Fibroblast of skin of left biceps (primary cell): ENCODE measurements at regions not wholly inside any gene's neighbourhood (a gene's known extent, or its start where the extent isn't known, plus 50 kb on each side); places are given as distances from the start of the nearest gene placed in this dataset.

ENCODE experiments used
- DNase-seq, 2 experiments: peaks; one replicate each; pipeline ENCODE4 v3.0.0-alpha.2; 2013; ENCODE audit warnings: low read depth in 2 of 2

GRCh38 chr16:11401161-11402050, 56.1 kb downstream of the RMI2 start:
- no peak for DNase-seq

DNA sequence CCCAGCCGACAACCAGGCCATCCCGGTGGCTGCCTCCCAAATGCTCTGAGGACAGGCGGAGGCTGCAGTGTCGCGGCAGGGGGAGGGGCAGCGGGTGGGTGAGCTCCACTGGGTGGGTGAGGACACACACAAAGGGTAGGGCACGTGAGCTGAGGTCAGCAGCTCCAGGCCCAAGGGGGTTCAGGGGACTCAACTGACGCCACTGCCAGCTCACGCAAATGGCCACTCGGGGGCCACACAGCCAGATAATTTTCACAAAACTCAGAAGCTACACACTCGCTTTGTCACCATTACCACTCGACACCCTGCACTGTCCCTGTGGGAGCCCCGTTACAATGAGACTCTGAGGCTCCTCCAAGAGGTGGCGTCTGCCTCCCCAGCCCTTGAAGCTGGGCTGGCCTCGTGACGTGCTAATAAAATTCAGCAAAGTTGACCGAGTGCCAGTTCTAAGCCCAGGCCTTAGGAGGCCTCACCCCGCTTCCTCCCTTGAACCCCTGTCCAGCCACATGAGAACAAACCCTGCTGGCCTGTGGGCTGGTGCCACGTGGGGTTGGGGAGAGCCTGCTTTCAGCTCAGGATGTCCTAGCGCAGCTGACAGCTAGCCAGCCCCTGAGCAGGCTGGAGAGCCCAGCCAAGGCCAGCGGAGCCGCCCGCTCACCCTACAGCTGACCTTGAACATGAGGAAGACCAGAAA, 56.9 kb downstream of the RMI2 start:
- no peak for DNase-seq

DNA sequence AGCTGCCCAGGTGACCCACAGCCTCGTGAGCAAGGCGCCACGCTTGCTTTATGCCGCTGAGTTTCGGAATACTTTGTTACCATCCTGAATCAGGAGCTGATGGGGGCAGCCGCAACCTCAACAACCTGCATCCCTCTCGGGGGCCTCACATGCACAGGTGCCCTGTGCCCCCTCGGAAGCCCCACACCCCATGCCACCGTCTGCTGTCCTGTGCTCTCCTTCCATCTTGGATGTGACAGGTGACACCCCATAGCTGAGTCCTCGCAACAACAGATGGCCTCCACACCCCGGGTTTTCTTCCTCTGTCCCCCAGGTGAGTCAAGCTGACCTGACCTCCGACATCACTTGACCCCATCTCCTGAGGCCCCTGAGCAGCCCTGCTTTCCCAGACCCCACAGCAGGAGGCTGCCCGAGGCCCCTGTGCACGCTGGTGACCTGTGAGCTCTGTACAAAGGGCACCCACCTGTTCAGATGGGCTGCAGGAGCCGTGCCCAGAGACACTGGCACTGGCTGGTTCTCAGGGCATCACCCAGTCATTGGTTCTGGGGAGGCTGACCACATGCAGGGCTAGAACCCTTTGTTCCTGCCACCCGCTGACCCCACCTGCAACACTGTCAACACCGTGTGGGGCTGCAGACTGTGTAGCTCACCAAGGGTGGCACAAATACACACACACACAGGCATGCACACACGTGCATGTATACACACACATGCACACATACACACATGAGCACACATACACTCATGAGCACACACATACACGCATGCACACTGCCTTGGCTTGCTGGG, 57.7 kb downstream of the RMI2 start:
- DNase-seq = no peak

- no peak for DNase-seq
Measured at GRCh38 chr16:11403534-11403795, 58.2 kb downstream of the RMI2 start.

DNA sequence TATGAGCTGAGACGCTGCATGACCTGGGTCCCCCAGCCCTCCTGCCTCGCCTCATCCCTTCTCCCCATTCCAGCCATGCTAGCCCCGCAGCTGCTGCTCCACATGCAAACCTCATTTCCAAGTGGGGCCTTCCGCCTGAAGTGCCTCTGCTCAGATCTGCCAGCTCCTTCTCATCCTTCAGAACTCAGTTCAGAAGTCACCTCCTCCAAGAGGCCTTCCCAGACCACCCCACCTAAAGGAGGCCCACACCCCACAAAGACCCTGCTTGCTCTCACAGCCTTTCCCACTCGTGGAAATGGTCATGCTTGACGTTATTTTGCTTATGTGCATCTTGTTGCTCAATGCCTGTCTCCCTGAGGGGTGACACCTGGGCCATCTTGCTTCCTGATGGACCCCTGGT, 58.7 kb downstream of the RMI2 start:
- DNase-seq = no peak

- DNase-seq = no peak
Measured at GRCh38 chr16:11404603-11405002, 59.3 kb downstream of the RMI2 start.

GRCh38 chr16:11405331-11406176, 60.3 kb downstream of the RMI2 start:
- DNase-seq = no peak

DNA sequence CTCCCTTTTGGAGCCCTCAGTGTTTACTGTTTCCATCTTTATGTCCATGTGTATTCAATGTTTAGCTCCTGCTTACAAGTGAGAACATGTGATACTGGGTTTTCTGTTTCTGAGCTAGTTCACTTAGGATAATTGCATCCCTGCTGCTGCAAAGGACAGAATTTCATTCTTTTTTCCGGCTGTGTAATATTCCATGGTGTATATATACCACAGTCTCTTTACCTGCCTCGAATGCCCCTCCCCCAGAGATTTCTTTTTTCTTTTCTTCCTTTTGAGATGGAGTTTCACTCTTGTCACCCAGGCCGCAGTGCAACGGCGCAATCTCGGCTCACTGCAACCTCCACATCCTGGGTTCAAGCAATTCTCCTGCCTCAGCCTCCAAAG, 60.9 kb downstream of the RMI2 start:
- DNase-seq = no peak

DNA sequence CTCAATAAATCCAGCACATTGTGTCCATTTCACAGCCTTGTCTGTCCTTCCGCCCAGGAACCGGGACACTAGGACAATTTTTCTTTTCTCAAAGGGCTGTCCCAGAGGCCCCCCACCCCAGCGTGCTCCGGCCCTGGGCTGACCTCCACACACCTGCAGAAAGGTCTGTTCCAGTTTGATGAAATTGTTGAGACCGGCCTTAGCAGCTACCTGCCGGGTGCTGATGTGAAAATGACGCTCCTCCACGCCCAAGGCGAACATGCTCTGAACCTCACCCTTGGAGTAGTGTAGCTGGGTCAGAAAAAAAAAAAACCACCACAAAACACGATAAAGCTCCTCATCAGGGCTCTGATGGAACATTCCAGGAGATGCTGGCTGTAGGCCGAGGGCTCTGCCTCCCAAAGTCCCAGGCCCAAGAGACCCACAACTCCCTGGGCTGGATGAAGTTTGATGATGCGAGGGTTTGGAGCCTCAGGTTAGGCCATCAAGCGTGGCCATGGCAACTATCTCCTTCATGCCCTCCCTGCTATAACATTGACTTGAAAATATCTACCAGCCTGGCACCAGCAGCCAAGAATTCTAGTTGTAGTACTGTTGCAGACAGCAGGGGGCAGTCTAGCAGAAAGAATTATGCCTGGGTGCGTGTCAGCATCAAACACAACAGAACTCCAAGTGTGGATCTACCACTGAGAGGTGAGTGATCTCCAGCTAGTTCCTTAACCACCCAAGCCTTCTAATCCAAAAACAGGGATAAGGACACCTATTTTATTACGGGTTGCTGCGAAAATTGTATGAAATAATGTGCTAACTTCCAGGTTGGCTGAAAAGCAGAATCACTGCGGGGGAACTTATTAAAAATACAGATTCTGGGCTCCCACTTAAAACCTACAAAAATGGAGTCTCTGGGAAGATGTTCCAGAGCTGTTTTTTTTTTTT, 62.1 kb downstream of the RMI2 start:
- no peak for DNase-seq

GRCh38 chr16:11408216-11408615, 63.0 kb downstream of the RMI2 start:
- DNase-seq = no peak

DNA sequence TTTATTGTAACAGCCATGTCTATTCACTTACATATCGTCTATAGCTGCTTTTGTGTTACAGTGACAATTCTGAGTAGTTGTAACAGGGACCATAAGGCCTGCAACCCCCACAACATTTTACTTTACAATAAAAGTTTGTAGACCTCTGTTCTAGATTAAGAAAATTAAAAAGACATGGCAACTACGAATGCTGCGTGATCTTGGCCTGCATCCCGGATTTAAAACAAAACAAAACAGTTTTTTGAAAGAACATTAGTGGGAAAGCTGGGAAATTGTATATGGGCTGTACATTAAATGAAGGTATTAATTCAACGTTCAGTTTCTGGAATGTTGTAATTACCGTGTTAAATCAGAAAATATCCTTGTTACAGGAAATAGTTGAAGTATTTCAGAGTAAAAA, 64.1 kb downstream of the RMI2 start:
- peak; percentile 67 to 71 for DNase-seq

DNA sequence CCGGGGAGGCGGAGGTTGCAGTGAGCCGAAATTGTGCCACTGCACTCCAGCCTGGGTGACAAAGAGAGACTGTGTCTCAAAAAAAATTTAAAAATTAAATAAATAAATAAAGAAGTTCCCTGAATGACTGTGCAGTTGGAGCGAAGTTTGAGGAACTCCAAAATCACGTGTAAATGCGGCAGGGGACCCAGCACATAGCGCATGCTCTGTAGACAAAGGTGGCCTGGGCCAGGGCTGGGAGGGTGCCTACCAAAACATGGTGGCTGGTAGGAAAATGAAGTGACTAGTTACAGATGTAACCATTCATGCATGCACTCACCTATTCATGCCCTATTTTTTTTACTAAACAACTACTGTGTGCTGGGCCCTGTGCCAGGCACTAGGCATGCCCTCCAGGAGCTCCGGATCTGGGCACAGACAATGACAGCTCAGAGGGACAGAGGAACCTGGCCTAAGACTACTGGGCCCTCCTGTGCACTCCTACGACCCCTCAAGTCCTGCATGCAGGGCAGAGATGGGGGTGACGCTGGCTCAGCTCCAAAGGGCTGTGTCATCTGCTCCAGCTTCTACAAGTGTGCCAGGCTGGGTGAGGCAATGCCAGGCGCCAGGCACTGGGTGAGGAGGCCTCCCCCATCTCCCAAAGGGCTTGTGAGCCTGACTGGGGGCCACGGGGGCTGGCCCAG, 65.3 kb downstream of the RMI2 start:
- no peak for DNase-seq

- no peak for DNase-seq
Measured at GRCh38 chr16:11411059-11411550, 65.8 kb downstream of the RMI2 start.

DNA sequence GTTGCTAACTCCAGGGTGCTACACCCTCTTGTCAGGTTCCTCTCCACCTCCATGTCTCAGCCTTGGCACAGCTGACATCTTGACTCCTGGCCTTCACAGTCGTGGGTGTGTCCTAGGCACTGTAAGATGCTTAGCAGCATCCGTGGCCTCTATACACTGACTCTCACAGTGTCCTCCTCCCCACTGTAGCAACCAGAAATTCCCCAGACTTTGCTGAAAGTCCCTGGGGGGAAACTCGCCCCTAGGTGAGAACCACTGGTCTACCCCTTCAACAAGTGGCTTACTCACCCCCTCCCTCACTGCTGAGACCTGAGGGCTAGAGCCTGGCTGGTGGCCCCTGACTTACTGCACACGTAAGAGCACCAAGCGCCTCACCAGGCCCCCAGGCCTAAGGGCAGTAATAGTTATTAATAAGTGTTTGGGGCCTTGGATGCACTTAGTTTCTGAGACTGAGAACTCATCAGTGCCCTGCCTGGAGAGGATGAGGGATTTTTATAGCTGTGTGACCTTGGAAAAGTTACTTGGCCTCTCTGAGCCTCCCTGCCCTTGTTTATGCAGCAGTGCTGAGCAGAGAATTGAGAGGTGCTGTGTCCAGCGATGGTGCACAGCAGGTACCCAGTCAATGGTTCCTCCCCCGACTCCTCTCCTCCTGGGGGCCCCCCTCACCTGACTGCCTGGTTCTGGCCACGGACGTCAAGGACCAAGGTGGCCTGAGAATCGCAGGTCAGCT, 67.1 kb downstream of the RMI2 start:
- no peak for DNase-seq

DNA sequence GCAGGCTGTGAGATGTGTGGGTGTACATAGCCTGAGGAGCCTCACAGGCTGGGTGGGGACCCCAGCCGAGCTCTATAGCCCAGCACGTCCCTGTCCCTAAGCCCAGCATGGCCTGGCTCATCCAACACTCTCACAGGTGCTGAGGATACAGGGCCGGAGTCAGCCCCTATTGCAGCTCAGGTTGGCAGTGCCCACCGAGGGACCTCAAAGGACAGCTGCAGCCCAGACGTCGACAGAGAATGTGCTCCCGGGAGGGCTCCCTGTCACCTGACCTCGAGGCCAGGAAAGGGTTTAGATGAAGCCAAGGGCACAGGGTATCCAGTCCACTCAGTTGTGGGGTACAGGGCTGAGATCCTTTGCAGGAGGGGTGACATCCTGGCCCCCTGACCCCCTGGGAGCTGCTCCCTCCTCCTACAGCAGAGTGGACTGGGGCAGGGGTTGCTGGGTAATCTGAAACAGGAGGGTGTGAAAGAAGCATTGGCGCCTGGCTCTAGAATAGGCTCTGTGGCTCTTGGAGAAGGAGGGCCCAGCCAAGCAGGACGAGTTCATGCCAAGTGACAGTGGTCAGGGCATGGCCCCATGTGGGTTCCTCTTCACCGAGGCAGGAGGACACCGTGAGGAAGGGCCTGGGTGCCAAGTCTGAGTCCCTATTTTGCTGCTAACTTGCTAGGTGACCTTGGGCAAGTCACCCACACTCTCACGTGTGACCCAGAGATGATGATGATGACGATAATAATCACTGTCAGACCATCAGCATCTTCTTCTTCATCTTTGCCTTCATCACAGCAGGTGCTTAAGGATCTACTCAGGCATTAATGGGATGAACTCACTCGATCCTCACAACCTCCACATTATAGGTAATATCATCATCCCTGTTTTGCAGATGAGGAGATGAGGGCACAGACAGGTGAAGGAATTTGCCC, 68.0 kb downstream of the RMI2 start:
- DNase-seq = no peak

DNA sequence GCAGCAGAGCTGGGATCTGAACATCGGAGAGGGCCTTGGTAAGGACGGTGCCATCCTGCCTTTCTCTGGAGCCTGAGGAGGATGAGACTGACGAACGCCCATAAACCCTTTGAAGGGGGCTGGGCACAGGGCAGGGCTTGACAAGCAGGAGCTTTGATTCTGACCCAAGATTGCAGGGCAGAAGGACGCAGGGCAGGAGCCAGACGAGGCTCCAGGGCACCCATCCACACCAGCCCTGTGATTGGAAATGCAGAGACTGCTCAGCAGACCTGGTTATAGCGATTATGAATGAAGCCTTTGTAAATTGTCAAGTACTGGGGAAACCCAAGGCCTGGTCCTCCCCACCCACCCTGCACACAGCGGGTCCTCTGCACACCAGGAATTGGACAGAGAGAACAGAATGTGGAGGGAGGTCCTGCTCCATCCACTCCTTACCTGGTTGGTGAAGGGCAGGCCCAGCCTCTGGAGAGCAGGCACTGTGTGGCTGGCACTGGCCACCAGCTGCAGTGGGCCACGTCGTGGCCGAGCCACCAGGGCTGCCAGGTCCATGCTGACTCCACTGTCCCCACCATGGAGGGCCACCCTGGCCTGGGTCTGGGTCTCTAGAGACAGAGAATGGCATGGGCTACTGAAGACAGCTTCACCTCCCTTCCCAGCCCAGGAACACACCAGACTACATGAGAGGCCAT, 68.8 kb downstream of the RMI2 start:
- DNase-seq = no peak
